Chondrocyte (in vitro differentiated cells): ENCODE measurements at regions not wholly inside any gene's neighbourhood (a gene's known extent, or its start where the extent isn't known, plus 50 kb on each side); places are given as distances from the start of the nearest gene placed in this dataset.

Experiments used
- DNase-seq: peaks from one replicate; pipeline ENCODE4 v3.0.0; 2021; ENCODE audit warnings: mixed read lengths, low spot score
- H3K27ac Mint-ChIP-seq: one replicate; pipeline ENCODE4 v1.8.0; 2021; ENCODE audit warnings: mild to moderate bottlenecking, moderate library complexity, mixed read lengths; ENCODE audit not compliant: unreplicated experiment
- H3K27me3 Mint-ChIP-seq: 2 replicates; pipeline ENCODE4 v1.8.0; 2021; ENCODE audit warnings: low read depth, mixed read lengths
- H3K36me3 Mint-ChIP-seq: 2 replicates; pipeline ENCODE4 v1.8.0; 2021; ENCODE audit warnings: low read depth, mixed read lengths
- H3K4me1 Mint-ChIP-seq: 2 replicates; pipeline ENCODE4 v1.8.0; 2021; ENCODE audit warnings: low read depth, mild to moderate bottlenecking, mixed read lengths
- H3K4me3 Mint-ChIP-seq: one replicate; pipeline ENCODE4 v1.8.0; 2021; ENCODE audit warnings: mild to moderate bottlenecking, moderate library complexity, mixed read lengths; ENCODE audit not compliant: unreplicated experiment
- H3K9me3 Mint-ChIP-seq: 2 replicates; pipeline ENCODE4 v1.8.0; 2021; ENCODE audit warnings: low read depth, mixed read lengths
- CTCF ChIP-seq: fragments of 200-600 bp; sonication (generic); IDR thresholded peaks from 2 replicates; pipeline ENCODE4 v1.5.0; 2021; ENCODE audit warnings: antibody characterized with exemption, mild to moderate bottlenecking, moderate library complexity

GRCh38 chr3:43218156-43218555, 68.2 kb upstream of the SNRK start:
- DNase-seq, result no peak
- H3K4me3 Mint-ChIP-seq, result no peak overlapping the region
- TF ChIP-seq CTCF, result no peak
- H3K27me3 Mint-ChIP-seq, result peaks cover 15% of the 10 kb centered on the region
- no peaks in the 10 kb centered on the region for H3K9me3 Mint-ChIP-seq
- no peak overlapping the region for H3K27ac Mint-ChIP-seq
- H3K36me3 Mint-ChIP-seq, result no peaks in the 10 kb centered on the region
- no peaks in the 10 kb centered on the region for H3K4me1 Mint-ChIP-seq

- DNase-seq, result no peak
- no peak overlapping the region for H3K4me3 Mint-ChIP-seq
- peaks cover 15% of the 10 kb centered on the region for H3K27me3 Mint-ChIP-seq
- H3K36me3 Mint-ChIP-seq, result no peaks in the 10 kb centered on the region
- H3K4me1 Mint-ChIP-seq, result no peaks in the 10 kb centered on the region
- TF ChIP-seq CTCF, result no peak
- H3K27ac Mint-ChIP-seq, result no peak overlapping the region
- no peaks in the 10 kb centered on the region for H3K9me3 Mint-ChIP-seq
Measured at GRCh38 chr3:43217633-43218032, 68.7 kb upstream of the SNRK start.

GRCh38 chr3:43217206-43217605, 69.1 kb upstream of the SNRK start:
- Mint-ChIP-seq H3K36me3 (no peaks in the 10 kb centered on the region), H3K27me3 (peaks cover 15% of the 10 kb centered on the region), H3K27ac (no peak overlapping the region), H3K4me1 (no peaks in the 10 kb centered on the region), H3K4me3 (no peak overlapping the region), H3K9me3 (no peaks in the 10 kb centered on the region)
- TF ChIP-seq CTCF, result no peak
- DNase-seq, result no peak

- Mint-ChIP-seq H3K27me3 (peaks cover 18% of the 10 kb centered on the region), H3K9me3 (no peaks in the 10 kb centered on the region), H3K4me1 (peaks cover 5% of the 10 kb centered on the region), H3K36me3 (no peaks in the 10 kb centered on the region), H3K27ac (no peak overlapping the region), H3K4me3 (no peak overlapping the region)
- no peak for DNase-seq
- peak; percentile 33 for TF ChIP-seq CTCF
Measured at GRCh38 chr3:43215663-43216275, 70.6 kb upstream of the SNRK start.

- H3K27ac Mint-ChIP-seq, result no peak overlapping the region
- no peak for DNase-seq
- no peaks in the 10 kb centered on the region for H3K9me3 Mint-ChIP-seq
- H3K36me3 Mint-ChIP-seq, result no peaks in the 10 kb centered on the region
- peaks cover 18% of the 10 kb centered on the region for H3K27me3 Mint-ChIP-seq
- H3K4me3 Mint-ChIP-seq, result no peak overlapping the region
- no peak for TF ChIP-seq CTCF
- peaks cover 6% of the 10 kb centered on the region for H3K4me1 Mint-ChIP-seq
Measured at GRCh38 chr3:43215138-43215537, 71.2 kb upstream of the SNRK start.
